ENCODE measurements at regions not wholly inside any gene's neighbourhood (a gene's known extent, or its start where the extent isn't known, plus 50 kb on each side); places are given as distances from the start of the nearest gene placed in this dataset.

DNA sequence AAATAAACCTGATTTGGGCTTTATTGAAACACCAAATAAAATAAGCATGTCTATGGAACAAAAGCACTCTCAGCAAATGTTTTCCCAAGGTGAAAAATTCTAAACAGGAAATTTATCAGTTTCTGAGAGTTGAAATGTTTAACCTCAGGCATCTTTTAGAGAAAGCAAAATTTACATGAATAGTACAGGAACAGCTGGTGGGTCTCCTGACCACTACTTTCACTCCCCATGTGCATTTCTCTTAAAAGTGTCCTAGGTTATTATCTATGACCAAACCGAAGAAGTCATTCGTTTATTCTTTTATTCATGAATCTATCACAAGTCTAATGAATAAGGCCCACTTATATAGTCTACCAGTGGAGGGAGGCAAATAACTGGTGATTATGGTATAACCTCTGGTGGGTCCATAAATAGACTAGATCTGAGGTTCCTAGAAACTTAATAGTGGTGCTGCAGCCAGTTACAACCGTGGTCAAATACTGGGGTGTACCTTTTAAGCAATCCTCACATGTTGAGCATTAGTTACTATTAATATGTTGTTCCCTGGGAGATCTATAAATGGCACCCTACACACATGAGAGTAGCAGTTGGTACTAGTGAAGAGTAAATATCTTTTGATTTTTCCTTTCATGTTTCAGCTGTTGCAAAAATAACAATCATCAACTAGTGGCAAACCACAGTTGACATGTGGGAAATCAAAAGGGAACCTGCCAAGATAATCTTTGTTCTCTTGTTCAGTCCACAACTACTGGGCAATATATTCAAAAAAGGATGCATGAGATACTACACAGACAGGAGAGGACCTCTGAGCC lies 169.3 kb upstream of the STAC start:
- Histone ChIP-seq H3K9me3 (ENCODE audit: control insufficient read depth, insufficient read depth, low read depth, low read length) (no peaks in the 10 kb centered on the region), H3K36me3 (ENCODE audit: control insufficient read depth in 2 of 2, insufficient read depth in 1 of 2, low read length in 2 of 2) (no peaks in the 10 kb centered on the region), H3K27ac (ENCODE audit: extremely low read depth, low read depth, low read length) (no peak overlapping the region), H3K4me1 (ENCODE audit: control insufficient read depth, insufficient read depth, low read length) (peaks cover 12% of the 10 kb centered on the region), H3K4me3 (ENCODE audit: low read depth, low read length) (no peak overlapping the region)
- ChIA-PET POLR2A (no interaction called here), CTCF (interaction anchor here (0.6 kb wide), 1 partner anchor 397 kb away, joined by 3 read pairs; no protein-coding TSS in a partner anchor)
- TF ChIP-seq ZNF223 (tag by site-specific recombination; IDR thresholded peaks at IDR 0.05): no peak
- TF ChIP-seq, protein P1, sequence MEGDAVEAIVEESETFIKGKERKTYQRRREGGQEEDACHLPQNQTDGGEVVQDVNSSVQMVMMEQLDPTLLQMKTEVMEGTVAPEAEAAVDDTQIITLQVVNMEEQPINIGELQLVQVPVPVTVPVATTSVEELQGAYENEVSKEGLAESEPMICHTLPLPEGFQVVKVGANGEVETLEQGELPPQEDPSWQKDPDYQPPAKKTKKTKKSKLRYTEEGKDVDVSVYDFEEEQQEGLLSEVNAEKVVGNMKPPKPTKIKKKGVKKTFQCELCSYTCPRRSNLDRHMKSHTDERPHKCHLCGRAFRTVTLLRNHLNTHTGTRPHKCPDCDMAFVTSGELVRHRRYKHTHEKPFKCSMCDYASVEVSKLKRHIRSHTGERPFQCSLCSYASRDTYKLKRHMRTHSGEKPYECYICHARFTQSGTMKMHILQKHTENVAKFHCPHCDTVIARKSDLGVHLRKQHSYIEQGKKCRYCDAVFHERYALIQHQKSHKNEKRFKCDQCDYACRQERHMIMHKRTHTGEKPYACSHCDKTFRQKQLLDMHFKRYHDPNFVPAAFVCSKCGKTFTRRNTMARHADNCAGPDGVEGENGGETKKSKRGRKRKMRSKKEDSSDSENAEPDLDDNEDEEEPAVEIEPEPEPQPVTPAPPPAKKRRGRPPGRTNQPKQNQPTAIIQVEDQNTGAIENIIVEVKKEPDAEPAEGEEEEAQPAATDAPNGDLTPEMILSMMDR (tag by site-specific recombination; IDR thresholded peaks at IDR 0.05): no peak
- TF ChIP-seq, protein P2, sequence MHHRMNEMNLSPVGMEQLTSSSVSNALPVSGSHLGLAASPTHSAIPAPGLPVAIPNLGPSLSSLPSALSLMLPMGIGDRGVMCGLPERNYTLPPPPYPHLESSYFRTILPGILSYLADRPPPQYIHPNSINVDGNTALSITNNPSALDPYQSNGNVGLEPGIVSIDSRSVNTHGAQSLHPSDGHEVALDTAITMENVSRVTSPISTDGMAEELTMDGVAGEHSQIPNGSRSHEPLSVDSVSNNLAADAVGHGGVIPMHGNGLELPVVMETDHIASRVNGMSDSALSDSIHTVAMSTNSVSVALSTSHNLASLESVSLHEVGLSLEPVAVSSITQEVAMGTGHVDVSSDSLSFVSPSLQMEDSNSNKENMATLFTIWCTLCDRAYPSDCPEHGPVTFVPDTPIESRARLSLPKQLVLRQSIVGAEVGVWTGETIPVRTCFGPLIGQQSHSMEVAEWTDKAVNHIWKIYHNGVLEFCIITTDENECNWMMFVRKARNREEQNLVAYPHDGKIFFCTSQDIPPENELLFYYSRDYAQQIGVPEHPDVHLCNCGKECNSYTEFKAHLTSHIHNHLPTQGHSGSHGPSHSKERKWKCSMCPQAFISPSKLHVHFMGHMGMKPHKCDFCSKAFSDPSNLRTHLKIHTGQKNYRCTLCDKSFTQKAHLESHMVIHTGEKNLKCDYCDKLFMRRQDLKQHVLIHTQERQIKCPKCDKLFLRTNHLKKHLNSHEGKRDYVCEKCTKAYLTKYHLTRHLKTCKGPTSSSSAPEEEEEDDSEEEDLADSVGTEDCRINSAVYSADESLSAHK (tag by site-specific recombination; IDR thresholded peaks at IDR 0.05): no peak
- no peak for TF ChIP-seq TRIM28 (IDR thresholded peaks at IDR 0.05; ENCODE audit: borderline replicate concordance, low read length)
- TF ChIP-seq ZNF302 (tag by site-specific recombination; IDR thresholded peaks at IDR 0.05; ENCODE audit: low read depth): no peak
- no peak for TF ChIP-seq ZNF600 (tag by site-specific recombination; IDR thresholded peaks at IDR 0.05)
- no peak for TF ChIP-seq MEIS1 (CRISPR knock-in tag; IDR thresholded peaks at IDR 0.05; ENCODE audit: borderline replicate concordance)
- TF ChIP-seq ZFP37 (tag by site-specific recombination; IDR thresholded peaks at IDR 0.05): no peak
- TF ChIP-seq ZNF660 (tag by site-specific recombination; IDR thresholded peaks at IDR 0.05): no peak

DNA sequence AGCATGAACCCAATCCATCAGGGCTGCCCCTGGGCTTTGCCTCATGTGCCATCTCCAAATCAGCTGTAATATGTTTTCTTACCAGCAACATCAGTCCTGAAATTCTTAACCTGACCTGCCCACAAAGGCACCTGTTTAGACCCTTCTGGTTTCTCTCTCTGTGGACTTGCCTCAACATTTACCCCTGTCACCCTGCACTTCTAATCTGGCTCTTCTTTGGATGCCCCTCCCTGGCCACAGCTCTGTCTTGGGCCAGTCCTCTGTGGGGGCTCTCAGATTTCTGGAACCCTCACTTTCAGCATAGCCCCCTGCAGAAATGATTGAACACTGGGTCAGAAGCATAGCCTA lies 168.7 kb upstream of the STAC start:
- Histone ChIP-seq H3K36me3 (ENCODE audit: control insufficient read depth in 2 of 2, insufficient read depth in 1 of 2, low read length in 2 of 2) (no peaks in the 10 kb centered on the region), H3K27ac (ENCODE audit: extremely low read depth, low read depth, low read length) (no peak overlapping the region), H3K9me3 (ENCODE audit: control insufficient read depth, insufficient read depth, low read depth, low read length) (no peaks in the 10 kb centered on the region), H3K4me3 (ENCODE audit: low read depth, low read length) (no peak overlapping the region), H3K4me1 (ENCODE audit: control insufficient read depth, insufficient read depth, low read length) (peaks cover 7% of the 10 kb centered on the region)
- no peak for TF ChIP-seq ZNF112 (tag by site-specific recombination; IDR thresholded peaks at IDR 0.05)
- no peak for TF ChIP-seq OSR2 (tag by site-specific recombination; IDR thresholded peaks at IDR 0.05)
- TF ChIP-seq, protein P3, sequence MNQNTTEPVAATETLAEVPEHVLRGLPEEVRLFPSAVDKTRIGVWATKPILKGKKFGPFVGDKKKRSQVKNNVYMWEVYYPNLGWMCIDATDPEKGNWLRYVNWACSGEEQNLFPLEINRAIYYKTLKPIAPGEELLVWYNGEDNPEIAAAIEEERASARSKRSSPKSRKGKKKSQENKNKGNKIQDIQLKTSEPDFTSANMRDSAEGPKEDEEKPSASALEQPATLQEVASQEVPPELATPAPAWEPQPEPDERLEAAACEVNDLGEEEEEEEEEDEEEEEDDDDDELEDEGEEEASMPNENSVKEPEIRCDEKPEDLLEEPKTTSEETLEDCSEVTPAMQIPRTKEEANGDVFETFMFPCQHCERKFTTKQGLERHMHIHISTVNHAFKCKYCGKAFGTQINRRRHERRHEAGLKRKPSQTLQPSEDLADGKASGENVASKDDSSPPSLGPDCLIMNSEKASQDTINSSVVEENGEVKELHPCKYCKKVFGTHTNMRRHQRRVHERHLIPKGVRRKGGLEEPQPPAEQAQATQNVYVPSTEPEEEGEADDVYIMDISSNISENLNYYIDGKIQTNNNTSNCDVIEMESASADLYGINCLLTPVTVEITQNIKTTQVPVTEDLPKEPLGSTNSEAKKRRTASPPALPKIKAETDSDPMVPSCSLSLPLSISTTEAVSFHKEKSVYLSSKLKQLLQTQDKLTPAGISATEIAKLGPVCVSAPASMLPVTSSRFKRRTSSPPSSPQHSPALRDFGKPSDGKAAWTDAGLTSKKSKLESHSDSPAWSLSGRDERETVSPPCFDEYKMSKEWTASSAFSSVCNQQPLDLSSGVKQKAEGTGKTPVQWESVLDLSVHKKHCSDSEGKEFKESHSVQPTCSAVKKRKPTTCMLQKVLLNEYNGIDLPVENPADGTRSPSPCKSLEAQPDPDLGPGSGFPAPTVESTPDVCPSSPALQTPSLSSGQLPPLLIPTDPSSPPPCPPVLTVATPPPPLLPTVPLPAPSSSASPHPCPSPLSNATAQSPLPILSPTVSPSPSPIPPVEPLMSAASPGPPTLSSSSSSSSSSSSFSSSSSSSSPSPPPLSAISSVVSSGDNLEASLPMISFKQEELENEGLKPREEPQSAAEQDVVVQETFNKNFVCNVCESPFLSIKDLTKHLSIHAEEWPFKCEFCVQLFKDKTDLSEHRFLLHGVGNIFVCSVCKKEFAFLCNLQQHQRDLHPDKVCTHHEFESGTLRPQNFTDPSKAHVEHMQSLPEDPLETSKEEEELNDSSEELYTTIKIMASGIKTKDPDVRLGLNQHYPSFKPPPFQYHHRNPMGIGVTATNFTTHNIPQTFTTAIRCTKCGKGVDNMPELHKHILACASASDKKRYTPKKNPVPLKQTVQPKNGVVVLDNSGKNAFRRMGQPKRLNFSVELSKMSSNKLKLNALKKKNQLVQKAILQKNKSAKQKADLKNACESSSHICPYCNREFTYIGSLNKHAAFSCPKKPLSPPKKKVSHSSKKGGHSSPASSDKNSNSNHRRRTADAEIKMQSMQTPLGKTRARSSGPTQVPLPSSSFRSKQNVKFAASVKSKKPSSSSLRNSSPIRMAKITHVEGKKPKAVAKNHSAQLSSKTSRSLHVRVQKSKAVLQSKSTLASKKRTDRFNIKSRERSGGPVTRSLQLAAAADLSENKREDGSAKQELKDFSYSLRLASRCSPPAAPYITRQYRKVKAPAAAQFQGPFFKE (tag by site-specific recombination; IDR thresholded peaks at IDR 0.05; ENCODE audit: borderline replicate concordance): no peak
- TF ChIP-seq ZBTB1 (tag by site-specific recombination; IDR thresholded peaks at IDR 0.05): no peak
- no peak for TF ChIP-seq ZNF354C (tag by site-specific recombination; IDR thresholded peaks at IDR 0.05; ENCODE audit: borderline replicate concordance, low read depth)
- TF ChIP-seq ZNF394 (tag by site-specific recombination; IDR thresholded peaks at IDR 0.05; ENCODE audit: borderline replicate concordance): no peak
- no peak for TF ChIP-seq ZNF510 (tag by site-specific recombination; IDR thresholded peaks at IDR 0.05; ENCODE audit: insufficient replicate concordance)
- TF ChIP-seq, protein P4, sequence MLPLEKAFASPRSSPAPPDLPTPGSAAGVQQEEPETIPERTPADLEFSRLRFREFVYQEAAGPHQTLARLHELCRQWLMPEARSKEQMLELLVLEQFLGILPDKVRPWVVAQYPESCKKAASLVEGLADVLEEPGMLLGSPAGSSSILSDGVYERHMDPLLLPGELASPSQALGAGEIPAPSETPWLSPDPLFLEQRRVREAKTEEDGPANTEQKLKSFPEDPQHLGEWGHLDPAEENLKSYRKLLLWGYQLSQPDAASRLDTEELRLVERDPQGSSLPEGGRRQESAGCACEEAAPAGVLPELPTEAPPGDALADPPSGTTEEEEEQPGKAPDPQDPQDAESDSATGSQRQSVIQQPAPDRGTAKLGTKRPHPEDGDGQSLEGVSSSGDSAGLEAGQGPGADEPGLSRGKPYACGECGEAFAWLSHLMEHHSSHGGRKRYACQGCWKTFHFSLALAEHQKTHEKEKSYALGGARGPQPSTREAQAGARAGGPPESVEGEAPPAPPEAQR (tag by site-specific recombination; IDR thresholded peaks at IDR 0.05): no peak
- ChIA-PET CTCF (no interaction called here), POLR2A (no interaction called here)

All from HEK293 (cell line).